Natural killer cell treated with Interleukin-12 subunit alpha and Interleukin-12 subunit beta and Interleukin-15 and Interleukin-18, amount 100 ng/mL, for 72 hours (primary cell): ENCODE measurements at regions not wholly inside any gene's neighbourhood (a gene's known extent, or its start where the extent isn't known, plus 50 kb on each side); places are given as distances from the start of the nearest gene placed in this dataset.

Source experiments
- ATAC-seq, 2 donors: fragments of 150-1000 bp; cut with Tn5 transposase in 1 of 2; sonication (Bioruptor Pico), chemical (Tn5 transposase) in 1 of 2; 2 replicates each; pipeline ENCODE4 v1.10.0; 2021
- DNase-seq: peaks from one replicate; pipeline ENCODE4 v3.0.0; 2022; ENCODE audit warnings: low spot score
- H3K27ac Mint-ChIP-seq, 2 donors: 1 replicate in 1 of 2; 2 replicates in 1 of 2; pipeline ENCODE4 v1.8.0; 2022; ENCODE audit warnings: mixed read lengths in 2 of 2, mild to moderate bottlenecking in 1 of 2, moderate library complexity in 1 of 2
- H3K27me3 Mint-ChIP-seq, 2 donors: 1 replicate in 1 of 2; 2 replicates in 1 of 2; pipeline ENCODE4 v1.8.0; 2022; ENCODE audit warnings: mixed read lengths in 2 of 2
- H3K36me3 Mint-ChIP-seq: one replicate; pipeline ENCODE4 v1.8.0; 2022; ENCODE audit warnings: mixed read lengths
- H3K4me1 Mint-ChIP-seq, 2 donors: 1 replicate in 1 of 2; 2 replicates in 1 of 2; pipeline ENCODE4 v1.8.0; 2022; ENCODE audit warnings: low read depth in 2 of 2, mixed read lengths in 2 of 2, mild to moderate bottlenecking in 1 of 2
- H3K4me3 Mint-ChIP-seq: one replicate; pipeline ENCODE4 v1.8.0; 2022; ENCODE audit warnings: mixed read lengths
- H3K9me3 Mint-ChIP-seq: 2 replicates; pipeline ENCODE4 v1.8.0; 2022; ENCODE audit warnings: mixed read lengths

- peaks cover 0 to 6% of the 10 kb centered on the region in 2 donors for H3K27me3 Mint-ChIP-seq
Observed at GRCh38 chr13:73467125-73467524, 408.3 kb downstream of the KLF5 start.

GRCh38 chr13:73466561-73466960 is 407.8 kb downstream of the KLF5 start:
- DNase-seq (no peak), ATAC-seq (no peak)
- peaks cover 0 to 6% of the 10 kb centered on the region in 2 donors for H3K27me3 Mint-ChIP-seq
- no peak overlapping the region for H3K27ac Mint-ChIP-seq
- no peaks in the 10 kb centered on the region for H3K4me1 Mint-ChIP-seq
- no peak overlapping the region for H3K4me3 Mint-ChIP-seq
- H3K36me3 Mint-ChIP-seq = no peaks in the 10 kb centered on the region
- H3K9me3 Mint-ChIP-seq = no peaks in the 10 kb centered on the region

More at GRCh38 chr13:73467125-73467524, 408.3 kb downstream of the KLF5 start:
- Mint-ChIP-seq H3K9me3 (no peaks in the 10 kb centered on the region), H3K27ac (no peak overlapping the region), H3K36me3 (no peaks in the 10 kb centered on the region), H3K4me3 (no peak overlapping the region), H3K4me1 (no peaks in the 10 kb centered on the region)
- DNase-seq (no peak), ATAC-seq (no peak)

- no peak overlapping the region for H3K4me3 Mint-ChIP-seq
- no peak overlapping the region for H3K27ac Mint-ChIP-seq
- peak in 1 of 2 donors; percentile 41 for ATAC-seq
- no peaks in the 10 kb centered on the region for H3K36me3 Mint-ChIP-seq
- peaks cover 0 to 6% of the 10 kb centered on the region in 2 donors for H3K27me3 Mint-ChIP-seq
- H3K4me1 Mint-ChIP-seq = no peaks in the 10 kb centered on the region
- no peak for DNase-seq
- H3K9me3 Mint-ChIP-seq = no peaks in the 10 kb centered on the region
Observed at GRCh38 chr13:73465617-73465971, 406.8 kb downstream of the KLF5 start.

- Mint-ChIP-seq H3K36me3 (no peaks in the 10 kb centered on the region), H3K27me3 (peaks cover 0 to 12% of the 10 kb centered on the region in 2 donors), H3K4me3 (no peak overlapping the region), H3K9me3 (peaks cover 5% of the 10 kb centered on the region), H3K27ac (no peak overlapping the region), H3K4me1 (no peaks in the 10 kb centered on the region)
- ATAC-seq (no peak), DNase-seq (no peak)
Observed at GRCh38 chr13:73464758-73465616, 406.2 kb downstream of the KLF5 start.

- DNase-seq (no peak), ATAC-seq (no peak)
- H3K27me3 Mint-ChIP-seq = peaks cover 0 to 14% of the 10 kb centered on the region in 2 donors
- peaks cover 15% of the 10 kb centered on the region for H3K9me3 Mint-ChIP-seq
- no peaks in the 10 kb centered on the region for H3K4me1 Mint-ChIP-seq
- H3K27ac Mint-ChIP-seq = no peak overlapping the region
- no peak overlapping the region for H3K4me3 Mint-ChIP-seq
- no peaks in the 10 kb centered on the region for H3K36me3 Mint-ChIP-seq
Observed at GRCh38 chr13:73462241-73462640, 403.4 kb downstream of the KLF5 start.

GRCh38 chr13:73451221-73452029 is 392.6 kb downstream of the KLF5 start:
- ATAC-seq (no peak), DNase-seq (no peak)
- H3K27me3 Mint-ChIP-seq = peaks cover 0 to 6% of the 10 kb centered on the region in 2 donors
- H3K27ac Mint-ChIP-seq = no peak overlapping the region
- no peak overlapping the region for H3K4me3 Mint-ChIP-seq
- peaks cover 5% of the 10 kb centered on the region for H3K36me3 Mint-ChIP-seq
- H3K4me1 Mint-ChIP-seq = no peaks in the 10 kb centered on the region
- peaks cover 10% of the 10 kb centered on the region for H3K9me3 Mint-ChIP-seq

GRCh38 chr13:73450583-73450982 is 391.8 kb downstream of the KLF5 start:
- Mint-ChIP-seq H3K27ac (no peak overlapping the region), H3K4me3 (no peak overlapping the region), H3K27me3 (no peaks in the 10 kb centered on the region), H3K4me1 (no peaks in the 10 kb centered on the region), H3K36me3 (no peaks in the 10 kb centered on the region), H3K9me3 (peaks cover 7% of the 10 kb centered on the region)
- ATAC-seq (no peak), DNase-seq (no peak)

GRCh38 chr13:73449252-73449651 is 390.4 kb downstream of the KLF5 start:
- Mint-ChIP-seq H3K27me3 (no peaks in the 10 kb centered on the region), H3K9me3 (peaks cover 11% of the 10 kb centered on the region)

GRCh38 chr13:73440296-73440895 is 381.6 kb downstream of the KLF5 start:
- ATAC-seq (no peak), DNase-seq (no peak)
- H3K9me3 Mint-ChIP-seq = peaks cover 13% of the 10 kb centered on the region
- H3K4me3 Mint-ChIP-seq = no peak overlapping the region
- H3K27me3 Mint-ChIP-seq = no peaks in the 10 kb centered on the region
- no peak overlapping the region for H3K27ac Mint-ChIP-seq
- no peaks in the 10 kb centered on the region for H3K4me1 Mint-ChIP-seq
- peaks cover 12% of the 10 kb centered on the region for H3K36me3 Mint-ChIP-seq

More at GRCh38 chr13:73449252-73449651, 390.4 kb downstream of the KLF5 start:
- Mint-ChIP-seq H3K4me1 (no peaks in the 10 kb centered on the region), H3K36me3 (no peaks in the 10 kb centered on the region), H3K4me3 (no peak overlapping the region), H3K27ac (no peak overlapping the region)
- ATAC-seq = no peak
- no peak for DNase-seq

GRCh38 chr13:73433890-73434289 is 375.1 kb downstream of the KLF5 start:
- Mint-ChIP-seq H3K9me3 (peaks cover 13% of the 10 kb centered on the region), H3K4me3 (no peak overlapping the region), H3K4me1 (no peaks in the 10 kb centered on the region), H3K27ac (peak overlapping the region in 1 of 2 donors; percentile 56), H3K36me3 (no peaks in the 10 kb centered on the region), H3K27me3 (peaks cover 5 to 21% of the 10 kb centered on the region in 2 donors)
- ATAC-seq = peak in 1 of 2 donors; percentile 64
- no peak for DNase-seq

GRCh38 chr13:73433458-73433857 is 374.7 kb downstream of the KLF5 start:
- no peaks in the 10 kb centered on the region for H3K4me1 Mint-ChIP-seq
- DNase-seq = no peak
- peak overlapping the region in 1 of 2 donors; percentile 56 for H3K27ac Mint-ChIP-seq
- peak in 1 of 2 donors; percentile 24 for ATAC-seq
- peaks cover 13% of the 10 kb centered on the region for H3K9me3 Mint-ChIP-seq
- H3K4me3 Mint-ChIP-seq = no peak overlapping the region
- H3K27me3 Mint-ChIP-seq = peaks cover 5 to 21% of the 10 kb centered on the region in 2 donors
- no peaks in the 10 kb centered on the region for H3K36me3 Mint-ChIP-seq

- no peak for ATAC-seq
- no peak for DNase-seq
- Mint-ChIP-seq H3K9me3 (peaks cover 8% of the 10 kb centered on the region), H3K27me3 (peaks cover 5 to 34% of the 10 kb centered on the region in 2 donors), H3K4me1 (no peaks in the 10 kb centered on the region), H3K27ac (no peak overlapping the region), H3K36me3 (no peaks in the 10 kb centered on the region), H3K4me3 (no peak overlapping the region)
Observed at GRCh38 chr13:73429701-73430100, 370.9 kb downstream of the KLF5 start.

GRCh38 chr13:73428706-73429105 is 369.9 kb downstream of the KLF5 start:
- Mint-ChIP-seq H3K4me3 (no peak overlapping the region), H3K9me3 (peaks cover 8% of the 10 kb centered on the region), H3K4me1 (no peaks in the 10 kb centered on the region), H3K36me3 (no peaks in the 10 kb centered on the region), H3K27ac (no peak overlapping the region), H3K27me3 (peaks cover 5 to 34% of the 10 kb centered on the region in 2 donors)
- DNase-seq (no peak), ATAC-seq (no peak)

- H3K27ac Mint-ChIP-seq = no peak overlapping the region
- no peak for DNase-seq
- H3K4me3 Mint-ChIP-seq = no peak overlapping the region
- H3K9me3 Mint-ChIP-seq = peaks cover 8% of the 10 kb centered on the region
- ATAC-seq = no peak
- H3K27me3 Mint-ChIP-seq = peaks cover 5 to 34% of the 10 kb centered on the region in 2 donors
- H3K36me3 Mint-ChIP-seq = no peaks in the 10 kb centered on the region
- no peaks in the 10 kb centered on the region for H3K4me1 Mint-ChIP-seq
Observed at GRCh38 chr13:73428137-73428536, 369.3 kb downstream of the KLF5 start.
